Mucosa of rectum (tissue), 2 donors: ENCODE measurements at regions not wholly inside any gene's neighbourhood (a gene's known extent, or its start where the extent isn't known, plus 50 kb on each side); places are given as distances from the start of the nearest gene placed in this dataset.

Source experiments
- H3K27ac ChIP-seq, 2 donors: one replicate each; pipeline ENCODE4 v1.7.0; 2013; ENCODE audit warnings: inconsistent platforms in 2 of 2, low read depth in 2 of 2, low read length in 2 of 2
- H3K27me3 ChIP-seq, 2 donors: one replicate each; pipeline ENCODE4 v1.7.0; 2013; ENCODE audit warnings: low read length in 2 of 2; ENCODE audit not compliant: control insufficient read depth in 2 of 2, insufficient read depth in 2 of 2
- H3K36me3 ChIP-seq, 2 donors: one replicate each; pipeline ENCODE4 v1.7.0; 2013; ENCODE audit warnings: low read length in 2 of 2; ENCODE audit not compliant: control insufficient read depth in 2 of 2, insufficient read depth in 2 of 2
- H3K4me1 ChIP-seq, 2 donors: one replicate each; pipeline ENCODE4 v1.7.0; 2013; ENCODE audit warnings: low read length in 2 of 2, mild to moderate bottlenecking in 1 of 2; ENCODE audit not compliant: control insufficient read depth in 2 of 2, insufficient read depth in 2 of 2
- H3K4me3 ChIP-seq, 2 donors: one replicate each; pipeline ENCODE4 v1.7.0; 2013; ENCODE audit warnings: low read length in 2 of 2
- H3K9ac ChIP-seq, 2 donors: one replicate each; pipeline ENCODE4 v1.7.0; 2013; ENCODE audit warnings: low read length in 2 of 2, low read depth in 1 of 2, mild to moderate bottlenecking in 1 of 2
- H3K9me3 ChIP-seq, 2 donors: one replicate each; pipeline ENCODE4 v1.7.0; 2013; ENCODE audit warnings: low read length in 2 of 2; ENCODE audit not compliant: control insufficient read depth in 2 of 2
- donor health status: healthy.
- donor health status: Normal muscosa, but diverticular disease.

- H3K27ac ChIP-seq = peak overlapping the region; percentile 35 to 69
- no peak overlapping the region for H3K9ac ChIP-seq
- H3K4me1 ChIP-seq = no peaks in the 10 kb centered on the region
- no peaks in the 10 kb centered on the region for H3K27me3 ChIP-seq
- no peaks in the 10 kb centered on the region for H3K9me3 ChIP-seq
- H3K4me3 ChIP-seq = no peak overlapping the region
- no peaks in the 10 kb centered on the region for H3K36me3 ChIP-seq
Observed at GRCh38 chr9:73038613-73039012, 85.8 kb upstream of the ALDH1A1 start.

- H3K27ac ChIP-seq = peak overlapping the region; percentile 35 to 69
Observed at GRCh38 chr9:73038089-73038509, 85.2 kb upstream of the ALDH1A1 start.

GRCh38 chr9:73037613-73038012, 84.8 kb upstream of the ALDH1A1 start:
- Histone ChIP-seq H3K27ac (no peak overlapping the region), H3K27me3 (no peaks in the 10 kb centered on the region), H3K4me3 (no peak overlapping the region), H3K9ac (no peak overlapping the region), H3K9me3 (no peaks in the 10 kb centered on the region), H3K4me1 (no peaks in the 10 kb centered on the region), H3K36me3 (no peaks in the 10 kb centered on the region)

More at GRCh38 chr9:73038089-73038509, 85.2 kb upstream of the ALDH1A1 start:
- H3K9me3 ChIP-seq = no peaks in the 10 kb centered on the region
- H3K4me3 ChIP-seq = no peak overlapping the region
- H3K27me3 ChIP-seq = no peaks in the 10 kb centered on the region
- H3K9ac ChIP-seq = no peak overlapping the region
- H3K36me3 ChIP-seq = no peaks in the 10 kb centered on the region
- no peaks in the 10 kb centered on the region for H3K4me1 ChIP-seq

- H3K36me3 ChIP-seq = no peaks in the 10 kb centered on the region
- H3K27me3 ChIP-seq = no peaks in the 10 kb centered on the region
- no peak overlapping the region for H3K9ac ChIP-seq
- H3K4me3 ChIP-seq = no peak overlapping the region
- no peaks in the 10 kb centered on the region for H3K9me3 ChIP-seq
- H3K27ac ChIP-seq = no peak overlapping the region
- no peaks in the 10 kb centered on the region for H3K4me1 ChIP-seq
Observed at GRCh38 chr9:73034962-73035361, 82.1 kb upstream of the ALDH1A1 start.

DNA sequence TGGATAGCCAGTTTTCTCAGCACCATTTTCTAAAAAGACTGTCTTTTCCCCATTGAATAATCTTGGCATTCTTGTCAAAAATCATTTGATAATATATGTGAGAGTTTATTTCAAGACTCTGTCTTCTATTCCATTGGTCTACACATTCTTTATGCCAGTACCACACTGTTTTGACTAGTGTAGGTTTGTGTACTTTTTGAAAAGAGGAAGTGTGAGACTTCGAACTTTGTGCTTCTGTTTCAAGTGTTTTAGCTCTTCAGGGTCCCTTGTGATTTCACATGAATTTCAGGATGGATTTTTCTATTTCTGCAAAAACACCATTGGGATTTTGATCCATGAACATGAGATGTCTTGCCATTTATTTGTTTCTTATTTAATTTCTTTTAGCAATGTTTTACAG, 78.5 kb upstream of the ALDH1A1 start:
- Histone ChIP-seq H3K27ac (no peak overlapping the region), H3K9ac (no peak overlapping the region), H3K27me3 (no peaks in the 10 kb centered on the region)

GRCh38 chr9:73030370-73031030, 77.6 kb upstream of the ALDH1A1 start:
- Histone ChIP-seq H3K27me3 (no peaks in the 10 kb centered on the region), H3K9me3 (no peaks in the 10 kb centered on the region), H3K4me1 (no peaks in the 10 kb centered on the region), H3K27ac (no peak overlapping the region), H3K4me3 (no peak overlapping the region), H3K9ac (no peak overlapping the region), H3K36me3 (no peaks in the 10 kb centered on the region)

More for the DNA sequence above, 78.5 kb upstream of the ALDH1A1 start:
- H3K9me3 ChIP-seq = no peaks in the 10 kb centered on the region
- H3K36me3 ChIP-seq = no peaks in the 10 kb centered on the region
- no peaks in the 10 kb centered on the region for H3K4me1 ChIP-seq
- no peak overlapping the region for H3K4me3 ChIP-seq

DNA sequence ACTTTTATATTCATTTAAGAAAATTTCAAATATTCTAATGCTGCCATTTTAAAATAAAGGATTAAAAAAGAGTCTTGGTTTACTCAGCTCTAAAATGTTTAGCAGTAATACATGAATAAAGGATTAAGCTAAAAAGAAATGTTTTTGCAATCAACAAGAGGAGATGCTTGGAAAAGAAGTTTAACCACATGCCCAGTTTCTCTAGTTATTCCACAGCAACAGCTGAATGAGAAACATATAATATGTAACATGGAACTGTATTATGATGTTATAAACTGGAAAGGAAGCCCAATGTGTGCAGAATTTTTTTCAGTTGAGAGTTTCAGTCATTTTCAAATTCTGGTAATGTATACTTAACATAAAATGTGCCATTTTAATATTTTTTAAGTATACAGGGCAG, 76.5 kb upstream of the ALDH1A1 start:
- Histone ChIP-seq H3K36me3 (no peaks in the 10 kb centered on the region), H3K9ac (no peak overlapping the region), H3K27me3 (no peaks in the 10 kb centered on the region), H3K4me3 (no peak overlapping the region), H3K27ac (no peak overlapping the region), H3K9me3 (no peaks in the 10 kb centered on the region), H3K4me1 (no peaks in the 10 kb centered on the region)

GRCh38 chr9:73026375-73026774, 73.5 kb upstream of the ALDH1A1 start:
- peaks cover 0 to 3% of the 10 kb centered on the region in 2 donors for H3K4me1 ChIP-seq

GRCh38 chr9:73024601-73025034, 71.8 kb upstream of the ALDH1A1 start:
- Histone ChIP-seq H3K36me3 (no peaks in the 10 kb centered on the region), H3K9ac (no peak overlapping the region), H3K9me3 (no peaks in the 10 kb centered on the region), H3K27ac (no peak overlapping the region), H3K27me3 (no peaks in the 10 kb centered on the region), H3K4me3 (no peak overlapping the region), H3K4me1 (peaks cover 0 to 3% of the 10 kb centered on the region in 2 donors)

More at GRCh38 chr9:73026375-73026774, 73.5 kb upstream of the ALDH1A1 start:
- Histone ChIP-seq H3K36me3 (no peaks in the 10 kb centered on the region), H3K4me3 (no peak overlapping the region), H3K9ac (no peak overlapping the region), H3K9me3 (no peaks in the 10 kb centered on the region), H3K27ac (no peak overlapping the region), H3K27me3 (no peaks in the 10 kb centered on the region)

- H3K4me3 ChIP-seq = no peak overlapping the region
- H3K27ac ChIP-seq = no peak overlapping the region
- H3K36me3 ChIP-seq = no peaks in the 10 kb centered on the region
- no peaks in the 10 kb centered on the region for H3K9me3 ChIP-seq
- H3K27me3 ChIP-seq = no peaks in the 10 kb centered on the region
- no peak overlapping the region for H3K9ac ChIP-seq
- H3K4me1 ChIP-seq = peaks cover 0 to 3% of the 10 kb centered on the region in 2 donors
Observed at GRCh38 chr9:73023025-73023541, 70.2 kb upstream of the ALDH1A1 start.
